SKM-1 (cell line): ENCODE measurements at regions not wholly inside any gene's neighbourhood (a gene's known extent, or its start where the extent isn't known, plus 50 kb on each side); places are given as distances from the start of the nearest gene placed in this dataset.
"Not testable (repeated sequence)": the region's sequence is repeated elsewhere in the genome, so short reads cannot be mapped to it uniquely, and the experiment has no call there.

Experiments used
- DNase-seq: peaks from one replicate; lab custom pipeline; 2025; ENCODE audit not compliant: unreplicated experiment; lab: John Stamatoyannopoulos, UW

GRCh38 chr17:63287006-63287405, 159.1 kb downstream of the CYB561 start:
- DNase-seq = not testable (repeated sequence)

GRCh38 chr17:63289931-63290330, 156.2 kb downstream of the CYB561 start:
- DNase-seq = no peak

- DNase-seq = no peak
Observed at GRCh38 chr17:63290351-63290750, 155.8 kb downstream of the CYB561 start.

DNA sequence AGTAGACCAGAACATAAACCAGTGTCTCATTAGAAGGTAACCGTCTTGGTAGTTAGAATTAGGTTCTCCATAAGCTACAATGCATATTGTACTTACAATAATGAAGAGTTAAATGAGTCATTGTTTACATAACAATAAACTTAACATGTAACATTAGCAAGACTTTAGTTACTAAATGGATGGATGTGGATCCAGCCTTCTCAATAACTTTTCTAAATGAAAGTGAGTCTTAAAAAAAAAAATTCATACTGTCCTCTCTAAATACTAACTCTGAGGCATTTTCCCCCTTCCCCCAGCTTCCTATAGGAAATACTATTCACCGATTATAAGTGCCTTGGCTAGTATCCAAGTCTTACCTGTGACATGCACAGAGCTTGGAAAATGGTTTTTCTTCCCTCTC, 155.3 kb downstream of the CYB561 start:
- no peak for DNase-seq

GRCh38 chr17:63291258-63291657, 154.8 kb downstream of the CYB561 start:
- no peak for DNase-seq

- no peak for DNase-seq
Observed at GRCh38 chr17:63292421-63292820, 153.7 kb downstream of the CYB561 start.

DNA sequence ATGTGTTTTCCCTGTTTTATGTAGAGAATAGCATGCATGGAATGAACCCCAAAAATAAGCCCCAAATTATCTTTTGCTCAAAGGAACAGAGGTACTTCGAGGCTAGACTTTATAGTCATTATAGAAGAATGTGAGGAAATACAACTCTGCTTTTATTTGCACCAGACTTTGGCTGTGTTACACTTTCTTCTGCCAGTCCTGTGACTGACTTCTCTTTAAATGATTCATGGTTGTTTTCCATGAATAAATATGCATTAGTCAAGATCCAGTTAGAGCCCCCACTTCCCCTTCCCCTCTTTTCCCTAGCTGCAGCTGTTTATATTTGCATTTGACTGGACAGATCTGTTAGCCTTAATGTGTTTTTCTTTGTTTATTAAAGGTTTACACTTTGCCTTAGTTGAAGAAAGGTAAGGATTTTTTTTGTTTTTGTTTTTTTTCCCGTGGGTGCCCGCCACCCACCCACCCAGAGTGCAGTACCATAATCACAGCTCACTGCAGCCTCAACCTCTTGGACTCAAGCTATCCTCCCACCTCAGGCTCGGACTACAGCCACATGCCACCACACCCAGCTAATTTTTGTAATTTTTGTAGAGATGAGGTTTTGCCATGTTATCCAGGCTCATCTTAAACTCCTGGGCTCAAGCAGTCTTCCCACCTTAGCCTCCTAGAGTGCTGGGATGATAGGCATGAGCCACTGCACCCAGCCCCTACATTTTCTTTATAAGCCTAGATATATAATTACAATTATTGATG, 152.6 kb downstream of the CYB561 start:
- DNase-seq = no peak

GRCh38 chr17:63294776-63295175, 151.3 kb downstream of the CYB561 start:
- no peak for DNase-seq

GRCh38 chr17:63295288-63295687, 150.8 kb downstream of the CYB561 start:
- no peak for DNase-seq

DNA sequence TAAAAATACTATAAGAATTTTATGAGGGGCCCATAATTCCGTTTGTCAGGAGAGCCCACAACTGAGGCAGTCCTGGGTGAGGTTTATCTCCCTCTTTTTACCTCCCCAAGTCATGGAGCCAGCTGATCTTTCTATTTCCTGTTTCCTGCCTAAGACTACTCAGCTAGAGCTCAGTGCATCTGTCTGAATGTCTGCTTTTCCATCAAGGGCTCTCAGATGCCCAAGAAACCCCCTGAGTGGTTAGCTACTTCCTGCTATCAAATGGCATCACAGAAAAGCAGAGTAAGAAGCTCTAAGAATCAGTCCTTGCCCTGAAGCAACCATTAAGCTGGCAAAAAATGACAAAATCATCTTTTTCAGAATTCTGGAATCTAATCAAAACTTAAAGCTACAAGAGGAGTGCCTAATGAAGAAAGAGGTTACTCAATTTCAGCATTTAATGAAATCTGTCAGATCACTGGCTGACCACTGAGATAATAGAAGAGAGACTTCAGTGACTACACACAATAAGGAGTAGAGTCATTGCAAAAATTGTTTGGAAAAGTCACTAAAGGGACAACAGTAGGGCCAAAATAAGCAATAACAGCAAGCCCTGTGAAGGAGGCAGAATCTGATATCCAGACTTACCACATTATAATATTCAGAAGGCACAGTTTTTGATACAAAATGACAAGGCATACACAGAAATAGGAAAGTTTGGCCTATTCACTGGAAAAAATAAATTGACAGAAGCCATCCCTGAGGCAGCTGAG, 150.1 kb downstream of the CYB561 start:
- DNase-seq = no peak

DNA sequence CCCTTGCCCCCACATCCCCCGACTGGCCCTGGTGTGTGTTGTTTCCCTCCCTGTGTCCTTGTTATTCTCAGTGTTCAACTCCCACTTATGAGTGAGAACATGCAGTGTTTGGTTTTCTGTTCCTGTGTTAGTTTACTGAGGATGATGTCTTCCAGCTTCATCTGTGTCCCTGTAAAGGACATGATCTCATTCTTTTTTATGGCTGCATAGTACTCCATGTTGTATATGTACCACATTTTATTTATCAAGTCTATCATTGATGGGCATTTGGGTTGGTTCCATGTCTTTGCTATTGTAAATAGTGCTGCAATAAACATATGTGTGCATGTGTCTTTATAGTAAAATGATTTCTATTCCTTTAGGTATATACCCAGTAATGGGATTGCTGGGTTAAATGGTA, 147.2 kb downstream of the CYB561 start:
- DNase-seq = not testable (repeated sequence)

- no peak for DNase-seq
Observed at GRCh38 chr17:63304704-63305261, 141.3 kb downstream of the CYB561 start.

DNA sequence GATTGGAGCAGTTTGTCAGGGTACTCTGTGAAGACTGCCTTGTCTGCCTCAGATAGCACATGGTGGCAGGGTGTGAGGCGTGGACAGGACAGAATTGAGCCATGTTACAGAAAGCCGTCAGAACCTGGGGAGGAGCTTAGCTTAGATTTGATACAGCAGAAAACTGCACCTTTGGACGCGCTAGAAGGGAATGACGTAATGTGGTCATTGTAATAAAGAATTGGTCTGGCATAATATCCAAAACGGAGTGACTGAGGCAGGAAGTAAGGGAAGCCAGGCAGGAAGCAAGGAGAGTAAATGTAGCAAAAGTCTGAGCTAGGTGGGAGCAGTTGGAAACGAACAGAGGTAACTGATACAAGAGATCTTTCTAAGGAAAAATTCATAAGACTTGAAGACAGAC, 140.2 kb downstream of the CYB561 start:
- DNase-seq = no peak

DNA sequence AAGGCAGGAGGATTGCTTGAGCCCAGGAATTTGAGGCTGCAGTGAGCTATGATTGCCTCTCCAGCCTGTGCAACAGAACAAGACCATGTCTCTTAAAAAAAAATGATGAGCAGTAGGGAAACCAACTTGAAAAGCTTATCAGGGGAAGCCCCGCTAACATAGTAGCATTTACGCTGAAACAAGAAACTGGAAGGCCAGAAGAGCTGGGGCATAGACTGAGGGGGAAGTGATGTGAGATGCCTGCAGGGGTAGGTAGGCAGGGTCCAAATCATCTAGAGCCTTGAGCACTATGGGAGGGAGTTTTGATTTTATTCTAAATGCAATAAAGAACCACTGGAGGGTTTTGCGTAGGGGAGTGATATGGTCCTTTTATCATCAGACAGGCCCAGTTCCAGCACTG, 139.3 kb downstream of the CYB561 start:
- no peak for DNase-seq

DNA sequence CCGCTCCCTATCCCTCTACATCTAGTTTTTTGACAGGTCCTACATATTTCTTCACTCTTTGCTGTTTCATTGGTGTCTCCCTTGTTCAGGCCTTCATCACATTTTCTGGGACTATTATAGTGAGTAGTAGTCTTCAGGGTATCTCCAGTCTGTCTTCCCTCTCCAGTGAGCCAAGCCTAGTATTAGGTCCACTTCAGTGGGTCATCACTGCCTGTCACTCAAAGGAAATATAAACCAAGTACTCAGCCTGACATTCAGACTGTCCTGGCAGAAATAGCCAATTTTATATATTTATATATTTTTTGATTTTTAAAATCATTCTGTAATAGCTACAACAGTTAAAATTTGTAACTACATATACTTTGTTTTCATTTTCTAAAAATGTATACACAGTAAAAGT, 137.8 kb downstream of the CYB561 start:
- DNase-seq = no peak

DNA sequence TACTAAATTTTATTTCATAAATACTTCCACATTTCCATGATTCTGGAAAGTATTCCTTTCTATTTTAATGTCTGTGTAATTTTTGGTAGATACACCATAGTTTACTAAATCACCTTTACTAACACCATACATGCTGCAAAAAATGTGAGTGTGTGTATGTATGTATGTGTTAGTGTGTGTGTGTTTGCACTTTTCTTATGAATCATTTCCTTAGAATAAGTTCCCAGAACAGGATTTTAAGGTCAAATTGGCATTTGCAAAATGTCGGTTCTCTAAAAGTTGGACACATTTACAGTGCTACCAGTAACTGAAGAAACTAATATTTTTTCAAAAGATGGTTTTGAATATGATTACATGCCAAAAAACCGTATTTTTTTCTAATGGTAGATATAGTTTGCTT, 137.1 kb downstream of the CYB561 start:
- DNase-seq = no peak

- no peak for DNase-seq
Observed at GRCh38 chr17:63311416-63311937, 134.6 kb downstream of the CYB561 start.

DNA sequence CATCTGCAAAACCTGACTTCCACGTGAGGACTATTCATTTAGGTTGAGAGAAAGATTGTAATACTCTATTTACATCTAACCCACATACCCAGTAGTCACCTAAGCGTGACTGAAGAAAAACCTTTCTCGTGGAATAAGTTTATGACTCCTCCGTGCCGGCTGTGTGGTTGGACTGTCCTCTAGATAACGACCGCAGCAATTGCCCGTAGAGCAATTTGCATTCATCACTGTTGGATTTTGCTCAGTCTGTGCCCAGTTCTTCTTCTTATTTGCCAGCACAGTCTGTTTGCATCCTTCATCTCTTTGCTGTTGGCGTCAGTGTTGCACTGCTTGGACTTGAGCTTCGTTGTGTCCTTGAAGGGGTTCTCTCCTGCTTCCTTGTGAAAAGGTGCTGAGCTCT, 131.3 kb downstream of the CYB561 start:
- DNase-seq = no peak

DNA sequence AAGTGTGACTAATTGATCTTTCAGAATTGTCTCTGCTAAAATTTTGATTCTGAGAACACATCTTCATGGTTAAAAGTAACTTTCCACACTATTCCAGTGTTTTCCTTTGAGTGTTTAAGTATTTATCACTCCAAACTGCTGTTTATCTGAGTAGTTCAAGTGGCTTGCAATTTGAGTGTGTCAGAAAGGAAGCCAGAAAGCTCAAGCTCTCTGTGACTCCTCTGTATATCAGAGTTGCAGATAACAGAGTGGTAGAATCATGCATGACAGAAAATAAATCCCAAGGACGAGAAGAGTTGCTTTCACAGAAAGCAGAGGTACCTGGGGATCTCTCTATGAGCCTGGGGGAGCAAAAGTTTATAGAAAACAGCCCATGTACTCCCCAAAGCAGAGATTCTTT, 130.0 kb downstream of the CYB561 start:
- DNase-seq = no peak

DNA sequence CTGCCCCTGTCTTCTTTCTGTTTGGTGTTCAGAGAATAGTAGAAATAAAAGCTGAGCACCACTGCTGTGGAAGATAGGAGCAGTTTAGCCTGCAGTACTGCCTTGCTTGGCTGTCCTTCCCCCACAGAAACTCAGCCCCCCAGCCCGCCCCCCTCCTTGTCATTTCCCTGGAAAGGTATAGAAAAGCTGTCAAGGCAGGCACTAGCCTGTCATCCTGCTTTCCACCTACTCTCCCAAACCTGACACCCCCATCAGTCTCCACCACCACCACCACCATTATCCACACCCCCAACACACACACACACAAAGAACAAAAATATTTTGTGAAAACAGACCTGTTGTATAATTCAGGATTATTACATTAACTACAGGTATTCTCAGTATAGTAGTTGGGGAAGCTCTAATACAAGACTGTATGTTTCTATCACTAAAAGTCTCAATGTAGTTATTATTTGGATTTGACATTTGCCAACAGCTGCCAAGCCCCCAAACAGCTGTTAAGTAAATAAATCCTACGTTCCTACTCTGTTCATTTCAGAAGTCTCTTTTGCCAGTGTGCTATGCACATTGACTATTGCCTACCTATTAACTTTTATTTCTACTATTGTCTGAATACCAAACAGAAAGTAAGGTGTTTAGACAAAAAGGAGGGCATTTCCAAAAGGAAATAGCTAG, 128.8 kb downstream of the CYB561 start:
- DNase-seq = no peak

DNA sequence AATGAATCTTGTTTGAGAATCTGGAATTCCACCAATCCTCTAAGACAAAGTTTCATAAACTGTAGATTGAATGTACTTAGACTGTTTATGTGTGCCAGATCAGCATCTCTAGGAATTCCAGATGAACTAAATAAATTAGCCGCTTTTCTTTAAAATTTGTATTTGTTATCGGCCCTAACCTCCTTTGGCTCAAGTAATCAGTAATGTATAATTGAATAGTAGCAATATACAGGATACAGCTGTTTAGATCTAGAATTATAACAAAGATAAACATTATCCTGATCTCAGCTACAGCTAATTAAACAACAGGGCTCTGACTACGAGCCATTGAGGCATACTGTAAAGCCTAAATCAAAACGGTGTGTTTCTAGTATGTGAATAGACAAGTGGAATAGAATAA, 120.3 kb downstream of the CYB561 start:
- no peak for DNase-seq
